OCI-LY7 (cell line): ENCODE measurements at regions not wholly inside any gene's neighbourhood (a gene's known extent, or its start where the extent isn't known, plus 50 kb on each side); places are given as distances from the start of the nearest gene placed in this dataset.

ENCODE experiments used
- EZH2phosphoT487 ChIP-seq: fragments of 200-600 bp; sonication (generic); IDR thresholded peaks from 2 replicates; pipeline ENCODE4 v1.6.1; 2018; ENCODE audit warnings: low read depth, borderline replicate concordance, mild to moderate bottlenecking, mixed run types, antibody characterized with exemption, low read length, moderate library complexity, mixed read lengths
- TF ChIP-seq, protein P1 (sequence below): fragments of 200-600 bp; sonication (generic); conservative IDR thresholded peaks from 2 replicates; pipeline ENCODE4 v1.5.1; 2014; ENCODE audit warnings: mild to moderate bottlenecking, antibody characterized with exemption, low read length, moderate library complexity, mixed read lengths

DNA sequence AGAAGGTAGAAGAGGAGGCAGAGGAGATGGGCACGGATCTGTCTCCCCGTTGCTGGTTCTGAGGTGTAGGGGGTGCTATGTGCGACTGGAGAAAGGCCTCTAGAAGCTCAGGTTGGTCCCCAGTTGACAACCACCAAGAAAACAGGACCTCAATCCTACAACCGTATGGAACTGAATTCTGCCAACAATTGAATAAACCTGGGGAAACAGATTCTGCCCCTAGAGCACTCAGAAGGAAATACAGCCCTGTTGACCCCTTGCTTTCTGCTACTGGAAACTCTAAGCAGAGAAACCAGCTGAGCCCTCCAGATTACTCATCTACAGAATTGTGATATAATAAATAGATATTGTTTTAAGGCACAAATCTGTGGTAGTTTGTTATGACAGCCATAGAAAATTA lies 313.0 kb upstream of the GOT2 start:
- TF ChIP-seq, protein P1, sequence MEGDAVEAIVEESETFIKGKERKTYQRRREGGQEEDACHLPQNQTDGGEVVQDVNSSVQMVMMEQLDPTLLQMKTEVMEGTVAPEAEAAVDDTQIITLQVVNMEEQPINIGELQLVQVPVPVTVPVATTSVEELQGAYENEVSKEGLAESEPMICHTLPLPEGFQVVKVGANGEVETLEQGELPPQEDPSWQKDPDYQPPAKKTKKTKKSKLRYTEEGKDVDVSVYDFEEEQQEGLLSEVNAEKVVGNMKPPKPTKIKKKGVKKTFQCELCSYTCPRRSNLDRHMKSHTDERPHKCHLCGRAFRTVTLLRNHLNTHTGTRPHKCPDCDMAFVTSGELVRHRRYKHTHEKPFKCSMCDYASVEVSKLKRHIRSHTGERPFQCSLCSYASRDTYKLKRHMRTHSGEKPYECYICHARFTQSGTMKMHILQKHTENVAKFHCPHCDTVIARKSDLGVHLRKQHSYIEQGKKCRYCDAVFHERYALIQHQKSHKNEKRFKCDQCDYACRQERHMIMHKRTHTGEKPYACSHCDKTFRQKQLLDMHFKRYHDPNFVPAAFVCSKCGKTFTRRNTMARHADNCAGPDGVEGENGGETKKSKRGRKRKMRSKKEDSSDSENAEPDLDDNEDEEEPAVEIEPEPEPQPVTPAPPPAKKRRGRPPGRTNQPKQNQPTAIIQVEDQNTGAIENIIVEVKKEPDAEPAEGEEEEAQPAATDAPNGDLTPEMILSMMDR, result 0 out of 2 replicates have a peak, but pooled peaks have one; percentile 38
- no peak for TF ChIP-seq EZH2phosphoT487
